ENCODE measurements at regions not wholly inside any gene's neighbourhood (a gene's known extent, or its start where the extent isn't known, plus 50 kb on each side); places are given as distances from the start of the nearest gene placed in this dataset.

DNA sequence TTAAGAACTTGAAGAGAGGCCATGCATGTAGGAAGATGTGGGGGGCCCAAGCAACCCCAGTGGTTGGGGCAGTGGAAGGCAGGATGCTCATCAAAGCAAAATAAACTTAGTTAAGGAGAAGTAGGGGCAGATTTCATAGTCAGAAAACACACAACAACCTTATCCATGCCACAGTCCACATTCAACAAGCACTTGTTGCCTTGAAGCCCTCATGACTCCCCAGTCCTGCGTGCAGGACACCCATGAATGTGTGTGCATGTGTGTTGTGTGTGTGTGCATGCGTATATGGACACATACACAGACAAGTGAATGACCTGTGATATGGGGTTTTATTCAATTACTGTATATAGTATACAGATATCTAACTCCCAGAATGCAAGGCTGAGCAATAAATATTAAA is 186.9 kb downstream of the PSMG1 start:
- Histone ChIP-seq H3K4me3 (ENCODE audit: low read length) (no peak overlapping the region), H3K4me1 (ENCODE audit: insufficient read depth, low read length) (no peaks in the 10 kb centered on the region), H3K36me3 (ENCODE audit: insufficient read depth, low read length) (no peaks in the 10 kb centered on the region), H3K9me3 (ENCODE audit: control insufficient read depth in 1 of 2, insufficient read depth in 1 of 2, low read length in 2 of 2) (no peaks in the 10 kb centered on the region), H3K27me3 (ENCODE audit: control insufficient read depth in 1 of 2, insufficient read depth in 2 of 2, low read length in 2 of 2) (no peaks in the 10 kb centered on the region), H3K27ac (ENCODE audit: low read depth in 1 of 2, low read length in 2 of 2) (no peak overlapping the region)
- no peaks in the 10 kb centered on the region for H3K27me3 Mint-ChIP-seq
- ChIA-PET POLR2A (no interaction called here), CTCF (no interaction called here)
- H3K4me3 Mint-ChIP-seq = no peak overlapping the region
- no peaks in the 10 kb centered on the region for H3K36me3 Mint-ChIP-seq (ENCODE audit: low read depth)
- H3K27ac Mint-ChIP-seq = no peak overlapping the region
- DNase-seq = no peak
- H3K9me3 Mint-ChIP-seq = no peaks in the 10 kb centered on the region
- ATAC-seq (ENCODE audit: poor library complexity) = no peak
- no peaks in the 10 kb centered on the region for H3K4me1 Mint-ChIP-seq (ENCODE audit: low read depth)
- no peak for TF ChIP-seq CTCF (IDR thresholded peaks at IDR 0.05)
- intact Hi-C loops (cut with DNase I, micrococcal nuclease) = no loop called here

DNA sequence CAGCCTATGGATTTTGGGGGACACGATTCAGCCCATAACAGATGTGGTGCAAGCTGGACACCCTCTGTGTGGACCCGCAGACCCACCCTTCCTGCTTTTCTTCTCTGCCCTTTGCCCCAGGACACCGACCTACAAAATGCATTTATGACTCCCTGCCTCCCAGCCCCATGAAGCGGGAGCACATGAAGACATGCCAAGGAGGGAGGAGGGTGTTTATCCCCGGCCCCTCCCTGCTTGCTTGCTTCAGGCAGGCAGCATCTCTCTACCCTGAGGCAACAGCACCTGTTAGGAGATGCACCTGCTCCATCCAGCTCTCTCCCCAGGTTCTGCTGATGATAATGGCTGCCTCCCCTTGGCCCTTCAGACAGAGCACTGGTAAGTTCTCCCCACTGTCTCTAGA is 187.5 kb downstream of the PSMG1 start:
- Histone ChIP-seq H3K9me3 (ENCODE audit: control insufficient read depth in 1 of 2, insufficient read depth in 1 of 2, low read length in 2 of 2) (no peaks in the 10 kb centered on the region), H3K27ac (ENCODE audit: low read depth in 1 of 2, low read length in 2 of 2) (no peak overlapping the region), H3K36me3 (ENCODE audit: insufficient read depth, low read length) (no peaks in the 10 kb centered on the region), H3K4me3 (ENCODE audit: low read length) (no peak overlapping the region), H3K4me1 (ENCODE audit: insufficient read depth, low read length) (no peaks in the 10 kb centered on the region), H3K27me3 (ENCODE audit: control insufficient read depth in 1 of 2, insufficient read depth in 2 of 2, low read length in 2 of 2) (no peaks in the 10 kb centered on the region)
- intact Hi-C loops (cut with DNase I, micrococcal nuclease) = no loop called here
- H3K4me1 Mint-ChIP-seq (ENCODE audit: low read depth) = no peaks in the 10 kb centered on the region
- ChIA-PET CTCF (no interaction called here), POLR2A (no interaction called here)
- no peak overlapping the region for H3K4me3 Mint-ChIP-seq
- H3K27me3 Mint-ChIP-seq = no peaks in the 10 kb centered on the region
- TF ChIP-seq CTCF (IDR thresholded peaks at IDR 0.05) = no peak
- H3K9me3 Mint-ChIP-seq = no peaks in the 10 kb centered on the region
- ATAC-seq (ENCODE audit: poor library complexity) (no peak), DNase-seq (no peak)
- H3K27ac Mint-ChIP-seq = no peak overlapping the region
- no peaks in the 10 kb centered on the region for H3K36me3 Mint-ChIP-seq (ENCODE audit: low read depth)

- Histone ChIP-seq H3K4me3 (ENCODE audit: low read length) (no peak overlapping the region), H3K4me1 (ENCODE audit: insufficient read depth, low read length) (no peaks in the 10 kb centered on the region), H3K27me3 (ENCODE audit: control insufficient read depth in 1 of 2, insufficient read depth in 2 of 2, low read length in 2 of 2) (peaks cover 2 to 5% of the 10 kb centered on the region in 2 experiments), H3K9me3 (ENCODE audit: control insufficient read depth in 1 of 2, insufficient read depth in 1 of 2, low read length in 2 of 2) (no peaks in the 10 kb centered on the region), H3K27ac (ENCODE audit: low read depth in 1 of 2, low read length in 2 of 2) (no peak overlapping the region), H3K36me3 (ENCODE audit: insufficient read depth, low read length) (no peaks in the 10 kb centered on the region)
- ATAC-seq (ENCODE audit: poor library complexity) (no peak), DNase-seq (no peak)
- intact Hi-C loops (cut with DNase I, micrococcal nuclease) = no loop called here
- H3K4me3 Mint-ChIP-seq = no peak overlapping the region
- ChIA-PET POLR2A (no interaction called here), CTCF (no interaction called here)
- H3K36me3 Mint-ChIP-seq (ENCODE audit: low read depth) = no peaks in the 10 kb centered on the region
- no peaks in the 10 kb centered on the region for H3K4me1 Mint-ChIP-seq (ENCODE audit: low read depth)
- TF ChIP-seq CTCF (IDR thresholded peaks at IDR 0.05) = no peak
- H3K27me3 Mint-ChIP-seq = no peaks in the 10 kb centered on the region
- no peak overlapping the region for H3K27ac Mint-ChIP-seq
- no peaks in the 10 kb centered on the region for H3K9me3 Mint-ChIP-seq
Measured at GRCh38 chr21:38995071-38995669, 188.1 kb downstream of the PSMG1 start.

All from CD4-positive, alpha-beta T cell (primary cell).